ENCODE measurements at regions not wholly inside any gene's neighbourhood (a gene's known extent, or its start where the extent isn't known, plus 50 kb on each side); places are given as distances from the start of the nearest gene placed in this dataset.

- H3K4me1 ChIP-seq (ENCODE audit: insufficient read depth, low read length), result no peaks in the 10 kb centered on the region
- no peaks in the 10 kb centered on the region for H3K36me3 ChIP-seq (ENCODE audit: insufficient read depth, low read length)
- no peak overlapping the region for H3K27ac ChIP-seq (ENCODE audit: low read depth in 1 of 2, low read length in 2 of 2)
- ChIA-PET POLR2A (no interaction called here), CTCF (no interaction called here)
- no peak overlapping the region for H3K4me3 Mint-ChIP-seq
- ATAC-seq (ENCODE audit: poor library complexity) (no peak), DNase-seq (no peak)
- H3K27me3 ChIP-seq (ENCODE audit: control insufficient read depth in 1 of 2, insufficient read depth in 2 of 2, low read length in 2 of 2), result no peaks in the 10 kb centered on the region
- intact Hi-C loops (cut with DNase I, micrococcal nuclease), result no loop called here
- H3K9me3 ChIP-seq (ENCODE audit: control insufficient read depth in 1 of 2, insufficient read depth in 1 of 2, low read length in 2 of 2), result no peaks in the 10 kb centered on the region
- no peaks in the 10 kb centered on the region for H3K27me3 Mint-ChIP-seq
- H3K9me3 Mint-ChIP-seq, result no peaks in the 10 kb centered on the region
- H3K4me3 ChIP-seq (ENCODE audit: low read length), result no peak overlapping the region
- no peaks in the 10 kb centered on the region for H3K36me3 Mint-ChIP-seq (ENCODE audit: low read depth)
- no peak for TF ChIP-seq CTCF (IDR thresholded peaks at IDR 0.05)
- H3K4me1 Mint-ChIP-seq (ENCODE audit: low read depth), result no peaks in the 10 kb centered on the region
- no peak overlapping the region for H3K27ac Mint-ChIP-seq
Observed at GRCh38 chr7:95676691-95677090, 80.4 kb upstream of the PDK4 start.

GRCh38 chr7:95675632-95676031 is 79.3 kb upstream of the PDK4 start:
- CTCF ChIA-PET, result no interaction called here
- no peak for TF ChIP-seq CTCF (IDR thresholded peaks at IDR 0.05)
- intact Hi-C loops (cut with DNase I, micrococcal nuclease), result no loop called here
- Mint-ChIP-seq H3K27ac (no peak overlapping the region), H3K27me3 (no peaks in the 10 kb centered on the region), H3K9me3 (no peaks in the 10 kb centered on the region), H3K36me3 (ENCODE audit: low read depth) (no peaks in the 10 kb centered on the region), H3K4me3 (no peak overlapping the region), H3K4me1 (ENCODE audit: low read depth) (no peaks in the 10 kb centered on the region)
- Histone ChIP-seq H3K4me1 (ENCODE audit: insufficient read depth, low read length) (no peaks in the 10 kb centered on the region), H3K9me3 (ENCODE audit: control insufficient read depth in 1 of 2, insufficient read depth in 1 of 2, low read length in 2 of 2) (no peaks in the 10 kb centered on the region), H3K27me3 (ENCODE audit: control insufficient read depth in 1 of 2, insufficient read depth in 2 of 2, low read length in 2 of 2) (no peaks in the 10 kb centered on the region), H3K4me3 (ENCODE audit: low read length) (no peak overlapping the region), H3K36me3 (ENCODE audit: insufficient read depth, low read length) (no peaks in the 10 kb centered on the region), H3K27ac (ENCODE audit: low read depth in 1 of 2, low read length in 2 of 2) (no peak overlapping the region)
- DNase-seq (no peak), ATAC-seq (ENCODE audit: poor library complexity) (no peak)
- POLR2A ChIA-PET, result interaction anchor here (0.6 kb wide), 1 partner anchor 68 kb away, joined by 3 read pairs; no protein-coding TSS in a partner anchor

DNA sequence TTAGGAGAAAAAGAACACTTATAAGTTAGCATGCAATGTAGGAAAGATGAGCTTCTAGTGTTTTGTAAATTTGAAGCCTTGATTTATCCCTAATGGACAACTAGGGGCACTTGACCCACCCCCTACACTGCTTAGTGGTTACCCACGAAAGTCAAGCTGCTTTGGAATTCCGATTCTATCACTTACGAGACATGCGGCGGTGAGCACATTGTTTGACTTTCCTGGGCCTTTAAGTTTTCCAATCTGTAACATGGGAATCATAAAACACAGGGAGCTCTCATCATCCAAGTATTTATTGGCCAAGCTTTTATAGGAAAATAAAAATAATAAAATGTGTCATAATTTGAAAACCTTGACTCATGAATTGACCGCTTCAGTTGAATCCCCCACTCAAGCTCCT is 78.7 kb upstream of the PDK4 start:
- H3K27ac Mint-ChIP-seq, result no peak overlapping the region
- Histone ChIP-seq H3K27me3 (ENCODE audit: control insufficient read depth in 1 of 2, insufficient read depth in 2 of 2, low read length in 2 of 2) (no peaks in the 10 kb centered on the region), H3K36me3 (ENCODE audit: insufficient read depth, low read length) (no peaks in the 10 kb centered on the region), H3K27ac (ENCODE audit: low read depth in 1 of 2, low read length in 2 of 2) (no peak overlapping the region), H3K4me1 (ENCODE audit: insufficient read depth, low read length) (no peaks in the 10 kb centered on the region), H3K4me3 (ENCODE audit: low read length) (no peak overlapping the region), H3K9me3 (ENCODE audit: control insufficient read depth in 1 of 2, insufficient read depth in 1 of 2, low read length in 2 of 2) (no peaks in the 10 kb centered on the region)
- TF ChIP-seq CTCF (IDR thresholded peaks at IDR 0.05), result no peak
- H3K4me1 Mint-ChIP-seq (ENCODE audit: low read depth), result no peaks in the 10 kb centered on the region
- DNase-seq (no peak), ATAC-seq (ENCODE audit: poor library complexity) (no peak)
- intact Hi-C loops (cut with DNase I, micrococcal nuclease), result no loop called here
- H3K4me3 Mint-ChIP-seq, result no peak overlapping the region
- H3K36me3 Mint-ChIP-seq (ENCODE audit: low read depth), result no peaks in the 10 kb centered on the region
- no peaks in the 10 kb centered on the region for H3K9me3 Mint-ChIP-seq
- no peaks in the 10 kb centered on the region for H3K27me3 Mint-ChIP-seq
- POLR2A ChIA-PET, result no interaction called here
- CTCF ChIA-PET, result no interaction called here

All from CD4-positive, alpha-beta T cell (primary cell).